ENCODE measurements at regions not wholly inside any gene's neighbourhood (a gene's known extent, or its start where the extent isn't known, plus 50 kb on each side); places are given as distances from the start of the nearest gene placed in this dataset.
A peak's percentile ranks its signal among the peaks of the same experiment; 100 is the strongest.

DNA sequence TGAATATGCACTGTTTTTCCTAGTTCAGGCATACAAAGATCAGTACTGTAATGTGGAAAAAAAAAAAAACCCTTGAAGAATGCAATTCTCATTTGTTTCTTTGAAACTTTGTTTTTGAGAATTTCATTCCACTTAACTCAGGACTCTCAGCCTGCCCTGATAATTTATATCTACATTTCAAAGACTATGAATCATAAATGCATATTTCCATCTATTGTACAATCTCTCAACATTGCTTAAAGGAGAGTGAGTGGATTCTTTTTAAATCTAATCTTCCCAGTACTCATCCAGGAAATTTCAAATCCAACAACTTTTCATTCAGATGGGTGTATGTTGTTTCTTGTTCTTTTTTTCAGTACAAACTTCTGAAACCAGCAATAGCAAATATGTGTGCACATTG is 322.2 kb upstream of the DDI1 start:
- TF ChIP-seq EZH2 (IDR thresholded peaks at IDR 0.05; ENCODE audit: insufficient read depth, low read length) (no peak), CTCF (IDR thresholded peaks at IDR 0.05; ENCODE audit: insufficient read depth, low read depth, low read length) (no peak)
- H3K4me1 Mint-ChIP-seq (ENCODE audit: low read depth, unreplicated experiment): peaks cover 2% of the 10 kb centered on the region
- H3K9me3 ChIP-seq (ENCODE audit: insufficient read depth, low read depth, low read length): no peaks in the 10 kb centered on the region
- H3K9ac ChIP-seq (ENCODE audit: low read length): no peak overlapping the region
- no peak overlapping the region for H3K4me3 Mint-ChIP-seq (ENCODE audit: unreplicated experiment)
- H3K79me2 ChIP-seq (ENCODE audit: insufficient read depth, low read length): no peaks in the 10 kb centered on the region
- no peaks in the 10 kb centered on the region for H3K27me3 Mint-ChIP-seq (ENCODE audit: low read depth, unreplicated experiment)
- H3K4me2 ChIP-seq (ENCODE audit: low read length): no peak overlapping the region
- no peak overlapping the region for H3K4me3 ChIP-seq (ENCODE audit: insufficient read depth, low read depth, low read length)
- peaks cover 2% of the 10 kb centered on the region for H3K9me3 Mint-ChIP-seq (ENCODE audit: unreplicated experiment)
- DNase-seq (ENCODE audit: low read depth) (peak; percentile 57), FAIRE-seq (no peak)
- no peaks in the 10 kb centered on the region for H3K27me3 ChIP-seq (ENCODE audit: insufficient read depth, low read length)
- no peaks in the 10 kb centered on the region for H3K4me1 ChIP-seq (ENCODE audit: insufficient read depth, low read length)
- no peak overlapping the region for H3K27ac ChIP-seq (ENCODE audit: low read depth, low read length)
- no peak overlapping the region for H3K27ac Mint-ChIP-seq (ENCODE audit: unreplicated experiment)
- no peaks in the 10 kb centered on the region for H4K20me1 ChIP-seq (ENCODE audit: insufficient read depth, low read length)
- H3K36me3 ChIP-seq (ENCODE audit: insufficient read depth, low read length): no peaks in the 10 kb centered on the region
- no peak overlapping the region for H2AFZ ChIP-seq (ENCODE audit: low read depth, low read length)
- no peaks in the 10 kb centered on the region for H3K36me3 Mint-ChIP-seq (ENCODE audit: low read depth, unreplicated experiment)

DNA sequence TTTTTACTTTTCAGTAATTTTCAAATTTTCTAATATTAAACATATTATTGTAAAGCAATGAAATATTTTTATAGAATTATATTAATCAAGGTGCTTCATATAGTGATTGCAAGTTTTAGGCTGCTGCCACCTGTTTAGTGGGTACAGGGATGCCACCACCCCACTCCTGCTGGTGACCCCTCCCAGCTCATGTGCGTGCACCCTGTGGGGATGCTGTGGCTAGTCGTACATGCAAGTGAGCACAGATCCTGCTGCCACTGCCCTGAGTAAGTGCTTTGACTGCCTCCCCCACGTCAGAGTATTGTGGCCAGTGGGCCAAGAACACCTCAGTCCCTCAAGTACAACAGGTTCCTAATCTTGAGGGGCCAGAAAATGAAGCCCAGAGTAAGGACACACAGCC is 320.1 kb upstream of the DDI1 start:
- H3K4me2 ChIP-seq (ENCODE audit: low read length): no peak overlapping the region
- H4K20me1 ChIP-seq (ENCODE audit: insufficient read depth, low read length): no peaks in the 10 kb centered on the region
- H3K27me3 ChIP-seq (ENCODE audit: insufficient read depth, low read length): no peaks in the 10 kb centered on the region
- Mint-ChIP-seq H3K4me1 (ENCODE audit: low read depth, unreplicated experiment) (peaks cover 2% of the 10 kb centered on the region), H3K9me3 (ENCODE audit: unreplicated experiment) (no peaks in the 10 kb centered on the region), H3K36me3 (ENCODE audit: low read depth, unreplicated experiment) (no peaks in the 10 kb centered on the region), H3K27me3 (ENCODE audit: low read depth, unreplicated experiment) (no peaks in the 10 kb centered on the region), H3K27ac (ENCODE audit: unreplicated experiment) (no peak overlapping the region), H3K4me3 (ENCODE audit: unreplicated experiment) (no peak overlapping the region)
- no peaks in the 10 kb centered on the region for H3K9me3 ChIP-seq (ENCODE audit: insufficient read depth, low read depth, low read length)
- H3K27ac ChIP-seq (ENCODE audit: low read depth, low read length): no peak overlapping the region
- H3K4me1 ChIP-seq (ENCODE audit: insufficient read depth, low read length): no peaks in the 10 kb centered on the region
- H3K36me3 ChIP-seq (ENCODE audit: insufficient read depth, low read length): no peaks in the 10 kb centered on the region
- no peak overlapping the region for H3K9ac ChIP-seq (ENCODE audit: low read length)
- DNase-seq (ENCODE audit: low read depth) (no peak), FAIRE-seq (no peak)
- no peaks in the 10 kb centered on the region for H3K79me2 ChIP-seq (ENCODE audit: insufficient read depth, low read length)
- TF ChIP-seq CTCF (IDR thresholded peaks at IDR 0.05; ENCODE audit: insufficient read depth, low read depth, low read length) (no peak), EZH2 (IDR thresholded peaks at IDR 0.05; ENCODE audit: insufficient read depth, low read length) (no peak)
- no peak overlapping the region for H2AFZ ChIP-seq (ENCODE audit: low read depth, low read length)
- H3K4me3 ChIP-seq (ENCODE audit: insufficient read depth, low read depth, low read length): no peak overlapping the region

DNA sequence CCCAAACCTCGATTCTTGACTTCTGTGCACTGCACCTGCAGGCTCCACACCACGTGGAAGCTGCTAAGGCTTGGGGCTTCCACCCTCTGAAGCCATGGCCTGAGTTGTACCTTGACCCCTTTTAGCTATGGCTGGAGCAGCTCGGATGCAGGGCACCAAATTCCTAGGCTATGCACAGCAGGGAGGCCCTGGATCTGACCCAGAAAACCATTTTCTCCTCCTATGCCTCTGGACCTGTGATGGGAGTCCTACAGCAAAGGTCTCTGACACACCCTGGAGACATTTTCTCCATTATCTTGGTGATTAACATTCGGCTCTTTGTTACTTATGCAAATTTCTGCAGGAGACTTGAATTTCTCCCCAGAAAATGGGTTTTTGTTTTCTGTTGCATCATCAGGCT is 309.2 kb upstream of the DDI1 start:
- H3K27ac ChIP-seq (ENCODE audit: low read depth, low read length): no peak overlapping the region
- no peak overlapping the region for H3K4me2 ChIP-seq (ENCODE audit: low read length)
- no peaks in the 10 kb centered on the region for H3K27me3 ChIP-seq (ENCODE audit: insufficient read depth, low read length)
- Mint-ChIP-seq H3K36me3 (ENCODE audit: low read depth, unreplicated experiment) (no peaks in the 10 kb centered on the region), H3K4me3 (ENCODE audit: unreplicated experiment) (no peak overlapping the region), H3K27me3 (ENCODE audit: low read depth, unreplicated experiment) (no peaks in the 10 kb centered on the region), H3K9me3 (ENCODE audit: unreplicated experiment) (peaks cover 17% of the 10 kb centered on the region), H3K4me1 (ENCODE audit: low read depth, unreplicated experiment) (peaks cover 4% of the 10 kb centered on the region), H3K27ac (ENCODE audit: unreplicated experiment) (no peak overlapping the region)
- H3K36me3 ChIP-seq (ENCODE audit: insufficient read depth, low read length): no peaks in the 10 kb centered on the region
- no peaks in the 10 kb centered on the region for H3K79me2 ChIP-seq (ENCODE audit: insufficient read depth, low read length)
- no peak overlapping the region for H3K4me3 ChIP-seq (ENCODE audit: insufficient read depth, low read depth, low read length)
- FAIRE-seq: no peak
- no peak overlapping the region for H3K9ac ChIP-seq (ENCODE audit: low read length)
- H2AFZ ChIP-seq (ENCODE audit: low read depth, low read length): no peak overlapping the region
- peaks cover 2% of the 10 kb centered on the region for H3K9me3 ChIP-seq (ENCODE audit: insufficient read depth, low read depth, low read length)
- DNase-seq (ENCODE audit: low read depth): no peak
- TF ChIP-seq CTCF (IDR thresholded peaks at IDR 0.05; ENCODE audit: insufficient read depth, low read depth, low read length) (no peak), EZH2 (IDR thresholded peaks at IDR 0.05; ENCODE audit: insufficient read depth, low read length) (no peak)
- H3K4me1 ChIP-seq (ENCODE audit: insufficient read depth, low read length): no peaks in the 10 kb centered on the region
- H4K20me1 ChIP-seq (ENCODE audit: insufficient read depth, low read length): no peaks in the 10 kb centered on the region
